ENCODE measurements at regions not wholly inside any gene's neighbourhood (a gene's known extent, or its start where the extent isn't known, plus 50 kb on each side); places are given as distances from the start of the nearest gene placed in this dataset.
A peak's percentile ranks its signal among the peaks of the same experiment; 100 is the strongest.
"Not testable (repeated sequence)": the region's sequence is repeated elsewhere in the genome, so short reads cannot be mapped to it uniquely, and the experiment has no call there.

- ATAC-seq (no peak), DNase-seq (ENCODE audit: low spot score) (no peak)
- intact Hi-C loops (cut with DNase I) = no loop called here
Measured at GRCh38 chr1:65564493-65564892, 144.0 kb downstream of the LEPR start.

GRCh38 chr1:65568285-65568684 lies 147.8 kb downstream of the LEPR start:
- ATAC-seq = no peak
- no peak for DNase-seq (ENCODE audit: low spot score)
- intact Hi-C loops (cut with DNase I) = no loop called here

- DNase-seq (ENCODE audit: low spot score) (no peak), ATAC-seq (no peak)
- intact Hi-C loops (cut with DNase I) = no loop called here
Measured at GRCh38 chr1:65572701-65573421, 152.4 kb downstream of the LEPR start.

GRCh38 chr1:65577278-65577677 lies 156.8 kb downstream of the LEPR start:
- ATAC-seq = no peak
- DNase-seq (ENCODE audit: low spot score) = no peak
- intact Hi-C loops (cut with DNase I) = no loop called here

GRCh38 chr1:65577982-65578381 lies 157.5 kb downstream of the LEPR start:
- DNase-seq (ENCODE audit: low spot score); intact Hi-C loops (cut with DNase I); ATAC-seq: not testable (repeated sequence)

GRCh38 chr1:65581119-65581518 lies 160.7 kb downstream of the LEPR start:
- no peak for DNase-seq (ENCODE audit: low spot score)
- intact Hi-C loops (cut with DNase I) = no loop called here
- no peak for ATAC-seq

GRCh38 chr1:65584399-65584798 lies 163.9 kb downstream of the LEPR start:
- intact Hi-C loops (cut with DNase I) = no loop called here
- DNase-seq (ENCODE audit: low spot score) (no peak), ATAC-seq (no peak)

- DNase-seq (ENCODE audit: low spot score) (no peak), ATAC-seq (no peak)
- intact Hi-C loops (cut with DNase I) = no loop called here
Measured at GRCh38 chr1:65590279-65590678, 169.8 kb downstream of the LEPR start.

- no peak for ATAC-seq
- no peak for DNase-seq (ENCODE audit: low spot score)
- intact Hi-C loops (cut with DNase I) = no loop called here
Measured at GRCh38 chr1:65593516-65593915, 173.0 kb downstream of the LEPR start.

GRCh38 chr1:65595724-65596123 lies 175.3 kb downstream of the LEPR start:
- DNase-seq (ENCODE audit: low spot score) = no peak
- intact Hi-C loops (cut with DNase I) = no loop called here
- ATAC-seq = no peak

- ATAC-seq = no peak
- no peak for DNase-seq (ENCODE audit: low spot score)
- intact Hi-C loops (cut with DNase I) = no loop called here
Measured at GRCh38 chr1:65596768-65597167, 176.3 kb downstream of the LEPR start.

GRCh38 chr1:65605621-65606020 lies 185.2 kb downstream of the LEPR start:
- ATAC-seq = no peak
- intact Hi-C loops (cut with DNase I) = no loop called here

GRCh38 chr1:65606426-65606825 lies 186.0 kb downstream of the LEPR start:
- intact Hi-C loops (cut with DNase I) = no loop called here
- ATAC-seq = no peak
- DNase-seq (ENCODE audit: low spot score) = no peak

More at GRCh38 chr1:65605621-65606020, 185.2 kb downstream of the LEPR start:
- no peak for DNase-seq (ENCODE audit: low spot score)

GRCh38 chr1:65613884-65614283 lies 178.8 kb upstream of the PDE4B start:
- ATAC-seq = no peak
- DNase-seq (ENCODE audit: low spot score) = no peak
- intact Hi-C loops (cut with DNase I) = no loop called here

GRCh38 chr1:65615859-65616258 lies 176.8 kb upstream of the PDE4B start:
- no peak for ATAC-seq
- intact Hi-C loops (cut with DNase I) = no loop called here
- DNase-seq (ENCODE audit: low spot score) = no peak

- DNase-seq (ENCODE audit: low spot score) = not testable (repeated sequence)
Measured at GRCh38 chr1:65621721-65622120, 171.0 kb upstream of the PDE4B start.

GRCh38 chr1:65623895-65624294 lies 168.8 kb upstream of the PDE4B start:
- DNase-seq (ENCODE audit: low spot score) = no peak
- intact Hi-C loops (cut with DNase I) = no loop called here

More at GRCh38 chr1:65621721-65622120, 171.0 kb upstream of the PDE4B start:
- ATAC-seq; intact Hi-C loops (cut with DNase I): not testable (repeated sequence)

GRCh38 chr1:65625528-65625927 lies 167.2 kb upstream of the PDE4B start:
- DNase-seq (ENCODE audit: low spot score) (no peak), ATAC-seq (no peak)
- intact Hi-C loops (cut with DNase I) = no loop called here

More at GRCh38 chr1:65623895-65624294, 168.8 kb upstream of the PDE4B start:
- ATAC-seq = no peak

- no peak for DNase-seq (ENCODE audit: low spot score)
- intact Hi-C loops (cut with DNase I) = no loop called here
- ATAC-seq = no peak
Measured at GRCh38 chr1:65626003-65626402, 166.7 kb upstream of the PDE4B start.

GRCh38 chr1:65629788-65630187 lies 162.9 kb upstream of the PDE4B start:
- DNase-seq (ENCODE audit: low spot score) (no peak), ATAC-seq (no peak)
- intact Hi-C loops (cut with DNase I) = no loop called here

GRCh38 chr1:65630855-65631254 lies 161.8 kb upstream of the PDE4B start:
- DNase-seq (ENCODE audit: low spot score) (no peak), ATAC-seq (peak; percentile 72)
- intact Hi-C loops (cut with DNase I) = no loop called here
